ENCODE measurements at regions not wholly inside any gene's neighbourhood (a gene's known extent, or its start where the extent isn't known, plus 50 kb on each side); places are given as distances from the start of the nearest gene placed in this dataset.

GRCh38 chr5:61808909-61809308 is 476.9 kb downstream of the ZSWIM6 start:
- no peak for FAIRE-seq
- CTCF ChIA-PET (ENCODE audit: partially characterized antibody): interaction anchor here (0.7 to 6.5 kb wide), 5 partner anchors 9 to 626 kb away, joined by 3 to 35 read pairs (median 4); no protein-coding TSS in a partner anchor
- Histone ChIP-seq H3K9ac (replicated peaks in 1 of 4; ENCODE audit: extremely low read depth in 1 of 4, low read depth in 3 of 4, low read length in 3 of 4) (no peak overlapping the region), H3K4me2 (ENCODE audit: insufficient read depth in 1 of 2, low read depth in 2 of 2, low read length in 2 of 2) (no peak overlapping the region), H2BK12ac (ENCODE audit: low read depth, low read length) (no peak overlapping the region), H3K23ac (ENCODE audit: insufficient read length) (no peak overlapping the region), H3K56ac (replicated peaks; ENCODE audit: insufficient read length, low read depth, low read length) (no peak overlapping the region), H4K20me1 (replicated peaks in 1 of 2; ENCODE audit: control insufficient read depth in 1 of 2, insufficient read depth in 2 of 2, low read length in 2 of 2) (no peaks in the 10 kb centered on the region), H3K27ac (ENCODE audit: low read depth, low read length) (no peak overlapping the region), H2AK5ac (ENCODE audit: low read depth, low read length) (no peak overlapping the region), H3K36me3 (ENCODE audit: control insufficient read depth in 2 of 4, insufficient read depth in 4 of 4, low read length in 3 of 4) (no peaks in the 10 kb centered on the region), H3K79me1 (ENCODE audit: low read depth, low read length) (no peaks in the 10 kb centered on the region), H2BK20ac (ENCODE audit: low read length) (no peak overlapping the region), H2BK120ac (replicated peaks; ENCODE audit: low read depth, low read length) (no peak overlapping the region), H2AFZ (ENCODE audit: low read length) (no peak overlapping the region), H3K18ac (ENCODE audit: extremely low read depth, low read length) (no peak overlapping the region), H3K27me3 (replicated peaks in 1 of 4; ENCODE audit: control insufficient read depth in 3 of 4, extremely low read depth in 1 of 4, insufficient read depth in 3 of 4, low read length in 3 of 4) (no peaks in the 10 kb centered on the region; a peak in 1 of 7 replicates), H3K4ac (replicated peaks; ENCODE audit: insufficient read length, low read depth, low read length) (no peak overlapping the region), H3K4me3 (ENCODE audit: extremely low read depth in 1 of 4, insufficient read depth in 2 of 4, low read depth in 3 of 4, low read length in 4 of 4) (no peak overlapping the region), H3K14ac (ENCODE audit: insufficient read length) (no peak overlapping the region), H3K79me2 (ENCODE audit: control insufficient read depth in 1 of 2, insufficient read depth in 2 of 2, low read length in 2 of 2) (no peaks in the 10 kb centered on the region), H4K5ac (ENCODE audit: insufficient read length, low read depth, low read length) (no peak overlapping the region), H2BK15ac (ENCODE audit: low read length) (no peak overlapping the region), H3K9me3 (ENCODE audit: insufficient read depth in 2 of 2, low read depth in 1 of 2, low read length in 1 of 2) (no peaks in the 10 kb centered on the region), H4K91ac (replicated peaks; ENCODE audit: insufficient read length, low read length) (no peak overlapping the region), H2BK5ac (ENCODE audit: low read depth, low read length) (no peak overlapping the region), H3K4me1 (replicated peaks in 1 of 4; ENCODE audit: control insufficient read depth in 3 of 4, insufficient read depth in 4 of 4, low read length in 3 of 4) (no peaks in the 10 kb centered on the region), H3K23me2 (ENCODE audit: low read depth, low read length) (peaks cover 2% of the 10 kb centered on the region; the same call in 1 of the 2 replicates), H4K8ac (ENCODE audit: extremely low read depth, insufficient read depth, low read length) (no peak overlapping the region)
- DNase-seq (ENCODE audit: low read depth in 1 of 2, low spot score in 2 of 2): no peak
- POLR2A ChIA-PET (ENCODE audit: partially characterized antibody): no interaction called here
- TF ChIP-seq HDAC2 (IDR thresholded peaks at IDR 0.05; ENCODE audit: borderline replicate concordance in 1 of 2, low read depth in 2 of 2, low read length in 2 of 2): no peak
- TF ChIP-seq JUND (IDR thresholded peaks at IDR 0.05; ENCODE audit: low read length): no peak
- TF ChIP-seq ATF3 (IDR thresholded peaks at IDR 0.05; ENCODE audit: insufficient read depth, low read depth, low read length): no peak
- TF ChIP-seq TCF12 (IDR thresholded peaks at IDR 0.05; ENCODE audit: low read depth, low read length): no peak
- no peak for TF ChIP-seq SP1 (IDR thresholded peaks at IDR 0.05; ENCODE audit: low read depth, low read length)
- TF ChIP-seq POLR2A (IDR thresholded peaks at IDR 0.05; ENCODE audit: control extremely low read depth in 1 of 2, low read depth in 2 of 2, low read length in 2 of 2): no peak
- 93% methylated on average over 9 of the region's 9 CpGs; no CpG with 5 or more reads in 1 of the 2 experiments for WGBS, 2 experiments (ENCODE audit: extremely low coverage in 1 of 2, insufficient coverage in 1 of 2, insufficient read length in 1 of 2, insufficient replicate concordance in 2 of 2, low coverage in 1 of 2, low lambda C conversion rate in 2 of 2, missing lambda C conversion rate in 1 of 2)
